Osteocyte (in vitro differentiated cells): ENCODE measurements at regions not wholly inside any gene's neighbourhood (a gene's known extent, or its start where the extent isn't known, plus 50 kb on each side); places are given as distances from the start of the nearest gene placed in this dataset.
"Not testable (repeated sequence)": the region's sequence is repeated elsewhere in the genome, so short reads cannot be mapped to it uniquely, and the experiment has no call there.

ENCODE experiments used
- DNase-seq: peaks from one replicate; pipeline ENCODE4 v3.0.0; 2021; ENCODE audit warnings: mixed read lengths; ENCODE audit not compliant: unreplicated experiment; ENCODE audit errors: extremely low spot score
- H3K27ac Mint-ChIP-seq: one replicate; pipeline ENCODE4 v1.8.0; 2021; ENCODE audit warnings: mild to moderate bottlenecking, mixed read lengths; ENCODE audit not compliant: unreplicated experiment
- H3K27me3 Mint-ChIP-seq: one replicate; pipeline ENCODE4 v1.8.0; 2021; ENCODE audit warnings: mixed read lengths; ENCODE audit not compliant: unreplicated experiment
- H3K36me3 Mint-ChIP-seq: one replicate; pipeline ENCODE4 v1.8.0; 2021; ENCODE audit warnings: mixed read lengths; ENCODE audit not compliant: unreplicated experiment
- H3K4me1 Mint-ChIP-seq: one replicate; pipeline ENCODE4 v1.8.0; 2021; ENCODE audit warnings: mixed read lengths; ENCODE audit not compliant: unreplicated experiment
- H3K4me3 Mint-ChIP-seq: one replicate; pipeline ENCODE4 v1.8.0; 2021; ENCODE audit warnings: mild to moderate bottlenecking, moderate library complexity, mixed read lengths; ENCODE audit not compliant: unreplicated experiment
- H3K9me3 Mint-ChIP-seq: one replicate; pipeline ENCODE4 v1.8.0; 2021; ENCODE audit warnings: mixed read lengths; ENCODE audit not compliant: unreplicated experiment
- TF ChIP-seq, protein P1 (sequence below): fragments of 200-600 bp; sonication (generic); IDR thresholded peaks from 2 replicates; pipeline ENCODE4 v1.5.0; 2021; ENCODE audit warnings: antibody characterized with exemption, mild to moderate bottlenecking, moderate library complexity

GRCh38 chr1:208988811-208989222 is 594.7 kb upstream of the CAMK1G start:
- Mint-ChIP-seq H3K27me3 (peaks cover 9% of the 10 kb centered on the region), H3K36me3 (no peaks in the 10 kb centered on the region), H3K4me1 (peaks cover 12% of the 10 kb centered on the region), H3K4me3 (peak overlapping the region; percentile 83), H3K27ac (peak overlapping the region; percentile 89), H3K9me3 (peaks cover 8% of the 10 kb centered on the region)
- no peak for DNase-seq
- TF ChIP-seq, protein P1, sequence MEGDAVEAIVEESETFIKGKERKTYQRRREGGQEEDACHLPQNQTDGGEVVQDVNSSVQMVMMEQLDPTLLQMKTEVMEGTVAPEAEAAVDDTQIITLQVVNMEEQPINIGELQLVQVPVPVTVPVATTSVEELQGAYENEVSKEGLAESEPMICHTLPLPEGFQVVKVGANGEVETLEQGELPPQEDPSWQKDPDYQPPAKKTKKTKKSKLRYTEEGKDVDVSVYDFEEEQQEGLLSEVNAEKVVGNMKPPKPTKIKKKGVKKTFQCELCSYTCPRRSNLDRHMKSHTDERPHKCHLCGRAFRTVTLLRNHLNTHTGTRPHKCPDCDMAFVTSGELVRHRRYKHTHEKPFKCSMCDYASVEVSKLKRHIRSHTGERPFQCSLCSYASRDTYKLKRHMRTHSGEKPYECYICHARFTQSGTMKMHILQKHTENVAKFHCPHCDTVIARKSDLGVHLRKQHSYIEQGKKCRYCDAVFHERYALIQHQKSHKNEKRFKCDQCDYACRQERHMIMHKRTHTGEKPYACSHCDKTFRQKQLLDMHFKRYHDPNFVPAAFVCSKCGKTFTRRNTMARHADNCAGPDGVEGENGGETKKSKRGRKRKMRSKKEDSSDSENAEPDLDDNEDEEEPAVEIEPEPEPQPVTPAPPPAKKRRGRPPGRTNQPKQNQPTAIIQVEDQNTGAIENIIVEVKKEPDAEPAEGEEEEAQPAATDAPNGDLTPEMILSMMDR: no peak

DNA sequence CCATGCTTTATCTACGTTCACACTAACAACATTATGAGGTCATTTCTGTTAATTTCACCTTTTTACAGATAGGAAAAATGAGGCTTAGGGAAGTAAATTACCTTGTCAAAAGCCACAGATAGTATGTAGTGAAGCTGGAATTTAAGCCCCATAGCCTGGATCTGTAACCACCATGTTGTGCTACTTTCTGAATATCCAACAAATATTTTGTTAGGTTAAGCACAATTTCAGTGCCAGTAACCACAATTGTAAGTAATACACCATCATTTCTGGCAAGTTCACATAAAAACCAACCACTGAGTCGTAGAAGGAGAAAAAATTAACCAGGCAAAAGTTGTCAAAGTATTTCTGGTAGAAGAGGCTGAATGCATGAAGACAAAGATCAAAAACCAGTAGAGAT is 593.1 kb upstream of the CAMK1G start:
- peaks cover 8% of the 10 kb centered on the region for H3K9me3 Mint-ChIP-seq
- DNase-seq: no peak
- TF ChIP-seq, protein P1: no peak
- no peak overlapping the region for H3K4me3 Mint-ChIP-seq
- peaks cover 12% of the 10 kb centered on the region for H3K4me1 Mint-ChIP-seq
- H3K27me3 Mint-ChIP-seq: peaks cover 18% of the 10 kb centered on the region
- no peak overlapping the region for H3K27ac Mint-ChIP-seq
- H3K36me3 Mint-ChIP-seq: no peaks in the 10 kb centered on the region

DNA sequence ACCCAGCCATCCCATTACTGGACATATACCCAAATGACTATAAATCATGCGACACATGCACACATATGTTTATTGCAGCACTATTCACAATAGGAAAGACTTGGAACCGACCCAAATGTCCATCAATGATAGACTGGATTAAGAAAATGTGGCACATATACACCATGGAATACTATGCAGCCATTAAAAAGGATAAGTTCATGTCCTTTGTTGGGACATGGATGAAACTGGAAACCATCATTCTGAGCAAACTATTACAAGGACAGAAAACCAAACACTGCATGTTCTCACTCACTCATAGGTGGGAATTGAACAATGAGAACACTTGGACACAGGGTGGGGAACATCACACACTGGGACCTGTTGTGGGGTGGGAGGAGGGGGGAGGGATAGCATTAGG is 586.5 kb upstream of the CAMK1G start:
- not testable (repeated sequence) for H3K27ac Mint-ChIP-seq, H3K9me3 Mint-ChIP-seq, H3K4me1 Mint-ChIP-seq, DNase-seq, H3K36me3 Mint-ChIP-seq, H3K4me3 Mint-ChIP-seq
- H3K27me3 Mint-ChIP-seq: peaks cover 40% of the 10 kb centered on the region

DNA sequence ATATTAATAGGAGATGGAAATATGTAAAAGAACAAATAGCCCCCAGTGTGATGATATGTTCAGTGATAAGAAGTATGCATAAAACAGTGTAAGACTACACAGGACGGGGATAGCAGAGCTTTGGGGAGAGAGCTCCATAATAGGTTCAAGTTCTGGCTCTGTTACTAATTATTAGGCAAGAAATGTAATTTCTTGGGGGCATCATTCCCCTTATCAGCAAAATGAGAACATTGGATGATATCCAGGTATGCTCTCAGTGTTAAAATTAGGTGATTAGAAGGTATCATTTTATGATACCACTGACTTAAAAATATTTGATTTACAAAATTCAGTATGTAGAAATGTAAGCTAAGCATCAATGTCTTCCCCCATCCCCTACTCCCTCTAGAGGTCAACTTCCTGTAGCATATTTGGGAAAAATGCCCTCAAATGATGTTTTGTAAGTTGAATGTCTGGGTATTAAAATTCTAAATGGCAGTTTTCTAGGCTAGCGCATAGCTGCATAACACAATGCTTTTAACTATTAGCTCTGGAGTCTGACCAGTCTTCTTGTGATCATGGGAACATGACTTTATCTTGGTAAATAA is 585.7 kb upstream of the CAMK1G start:
- H3K4me3 Mint-ChIP-seq: no peak overlapping the region
- DNase-seq: no peak
- H3K9me3 Mint-ChIP-seq: peaks cover 5% of the 10 kb centered on the region
- H3K27me3 Mint-ChIP-seq: peaks cover 41% of the 10 kb centered on the region
- no peaks in the 10 kb centered on the region for H3K4me1 Mint-ChIP-seq
- no peak overlapping the region for H3K27ac Mint-ChIP-seq
- H3K36me3 Mint-ChIP-seq: no peaks in the 10 kb centered on the region
- TF ChIP-seq, protein P1: peak; percentile 52

DNA sequence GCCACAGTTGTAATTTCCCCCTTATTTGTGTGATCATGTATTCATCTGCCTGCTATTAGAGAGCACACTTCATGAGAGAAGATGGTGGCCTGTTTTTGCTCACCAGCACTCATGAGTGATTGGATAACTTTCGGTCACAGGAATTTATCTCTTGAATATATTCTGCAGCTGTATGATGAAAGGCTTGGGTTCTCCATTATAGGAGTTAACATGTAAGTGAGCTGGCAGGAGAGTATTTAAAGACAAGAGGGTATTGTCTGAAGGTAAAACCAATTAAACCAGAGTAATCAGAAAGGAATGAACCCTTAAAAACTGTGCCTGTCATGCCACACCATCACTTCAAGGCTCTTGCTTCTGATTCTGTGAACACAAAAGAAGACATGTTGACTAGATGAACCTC is 574.9 kb upstream of the CAMK1G start:
- no peaks in the 10 kb centered on the region for H3K9me3 Mint-ChIP-seq
- no peak for DNase-seq
- no peak overlapping the region for H3K4me3 Mint-ChIP-seq
- no peaks in the 10 kb centered on the region for H3K4me1 Mint-ChIP-seq
- no peaks in the 10 kb centered on the region for H3K36me3 Mint-ChIP-seq
- peaks cover 16% of the 10 kb centered on the region for H3K27me3 Mint-ChIP-seq
- TF ChIP-seq, protein P1: no peak
- H3K27ac Mint-ChIP-seq: no peak overlapping the region
